Keratinocyte (primary cell): ENCODE measurements at regions not wholly inside any gene's neighbourhood (a gene's known extent, or its start where the extent isn't known, plus 50 kb on each side); places are given as distances from the start of the nearest gene placed in this dataset.

Source experiments
- DNase-seq: peaks from one replicate; pipeline ENCODE4 v3.0.0-alpha.2; 2011; ENCODE audit warnings: low read depth, missing footprints, low spot score
- FAIRE-seq: peaks from 2 replicates; lab custom pipeline; 2011; peaks lifted over from hg19 to GRCh38; lab: Jason Lieb, UNC
- H2AFZ ChIP-seq: 2 replicates; pipeline ENCODE4 v1.6.0; 2012; ENCODE audit warnings: low read length, control low read depth, inconsistent platforms; ENCODE audit not compliant: control insufficient read depth
- H3K27ac ChIP-seq: 2 replicates; pipeline ENCODE4 v1.5.1; 2011; ENCODE audit warnings: low read length; ENCODE audit not compliant: control insufficient read depth, insufficient read depth
- H3K27me3 ChIP-seq: 3 replicates; pipeline ENCODE4 v1.6.0; 2011; ENCODE audit warnings: low read length; ENCODE audit not compliant: control insufficient read depth, insufficient read depth; ENCODE audit errors: extremely low read depth
- H3K36me3 ChIP-seq, 2 experiments: 2 replicates in 1 of 2; 3 replicates in 1 of 2; pipeline ENCODE4 v1.5.1; 2011; ENCODE audit warnings: low read length in 2 of 2, mild to moderate bottlenecking in 1 of 2; ENCODE audit not compliant: control insufficient read depth in 2 of 2, insufficient read depth in 2 of 2; ENCODE audit errors: extremely low read depth in 1 of 2
- H3K4me1 ChIP-seq: 3 replicates; pipeline ENCODE4 v1.5.1; 2011; ENCODE audit warnings: low read length; ENCODE audit not compliant: control insufficient read depth, insufficient read depth; ENCODE audit errors: extremely low read depth
- H3K4me2 ChIP-seq: 3 replicates; pipeline ENCODE4 v1.6.0; 2011; ENCODE audit warnings: low read depth, low read length; ENCODE audit not compliant: control insufficient read depth, insufficient read depth; ENCODE audit errors: extremely low read depth
- H3K4me3 ChIP-seq, 3 experiments: fragments of 200-600 bp in 1 of 3; sonication (generic) in 1 of 3; 2 replicates in 2 of 3; 3 replicates in 1 of 3; pipeline ENCODE4 v1.5.1; 2011 to 2016; ENCODE audit warnings: low read length in 3 of 3, mild to moderate bottlenecking in 3 of 3, control low read depth in 2 of 3, inconsistent platforms in 1 of 3, low read depth in 1 of 3, mixed read lengths in 1 of 3, mixed run types in 1 of 3, moderate library complexity in 1 of 3; ENCODE audit not compliant: control insufficient read depth in 2 of 3, insufficient read depth in 2 of 3; ENCODE audit errors: extremely low read depth in 1 of 3
- H3K79me2 ChIP-seq: 2 replicates; pipeline ENCODE4 v1.6.0; 2012; ENCODE audit warnings: low read length; ENCODE audit not compliant: control insufficient read depth, insufficient read depth
- H3K9ac ChIP-seq: 3 replicates; pipeline ENCODE4 v1.6.0; 2011; ENCODE audit warnings: low read length; ENCODE audit not compliant: control insufficient read depth, insufficient read depth; ENCODE audit errors: extremely low read depth
- H3K9me1 ChIP-seq: 3 replicates; pipeline ENCODE4 v1.6.0; 2011; ENCODE audit warnings: low read length; ENCODE audit not compliant: control insufficient read depth, insufficient read depth; ENCODE audit errors: extremely low read depth
- H3K9me3 ChIP-seq: 2 replicates; pipeline ENCODE4 v1.5.1; 2012; ENCODE audit warnings: low read depth, low read length; ENCODE audit not compliant: control insufficient read depth
- H4K20me1 ChIP-seq: 3 replicates; pipeline ENCODE4 v1.6.0; 2011; ENCODE audit warnings: low read length; ENCODE audit not compliant: control insufficient read depth, insufficient read depth; ENCODE audit errors: extremely low read depth
- EZH2 ChIP-seq: IDR thresholded peaks from one replicate; pipeline ENCODE4 v1.6.1; 2012; ENCODE audit warnings: inconsistent platforms, mild to moderate bottlenecking, low read length, moderate library complexity
- dilution Hi-C: fragments of 300-500 bp; cut with MboI; formaldehyde crosslinking; loops from one replicate; pipeline ENCODE4 v1.7.0; 2020; ENCODE audit warnings: low sequenced_read_pairs; ENCODE audit not compliant: extremely low pct_ligation_motif_present
- TF ChIP-seq, protein P1 (sequence below), 3 experiments: IDR thresholded peaks in 1 of 3; conservative IDR thresholded peaks in 1 of 3; optimal IDR thresholded peaks in 1 of 3; 2 replicates in 2 of 3; 3 replicates in 1 of 3; pipeline versions ENCODE3 to v1.5.1; 2011; ENCODE audit warnings: low read length in 3 of 3, mild to moderate bottlenecking in 3 of 3, moderate library complexity in 2 of 3, control low read depth in 1 of 3, inconsistent platforms in 1 of 3; ENCODE audit not compliant: insufficient read depth in 2 of 3; ENCODE audit errors: extremely low read depth in 1 of 3

DNA sequence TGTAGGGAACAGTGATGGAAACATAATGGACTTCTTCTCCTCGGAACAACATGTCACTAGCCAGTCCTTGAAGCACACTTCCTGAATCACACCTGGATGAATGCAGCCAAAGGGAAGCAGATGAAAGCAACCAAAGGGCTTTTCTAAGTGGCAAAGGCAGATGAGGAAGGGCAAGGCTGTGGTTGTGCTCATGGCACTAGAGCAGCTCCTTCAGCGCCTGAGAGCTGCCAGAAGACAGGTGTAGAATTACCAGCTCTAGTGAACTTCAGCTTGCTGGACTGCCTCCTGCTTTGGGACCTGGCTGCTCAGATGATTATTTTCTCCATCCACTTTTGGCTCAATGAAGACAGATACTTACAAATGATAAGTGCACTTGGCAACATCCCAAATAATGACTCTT lies 1372.1 kb upstream of the SEL1L start:
- Histone ChIP-seq H3K4me1 (no peaks in the 10 kb centered on the region), H3K9ac (no peak overlapping the region), H3K27me3 (no peaks in the 10 kb centered on the region), H2AFZ (no peak overlapping the region), H3K4me3 (no peak overlapping the region), H4K20me1 (no peaks in the 10 kb centered on the region), H3K27ac (no peak overlapping the region), H3K36me3 (no peaks in the 10 kb centered on the region), H3K79me2 (no peaks in the 10 kb centered on the region), H3K9me1 (no peaks in the 10 kb centered on the region), H3K4me2 (no peak overlapping the region), H3K9me3 (no peaks in the 10 kb centered on the region)
- TF ChIP-seq EZH2 = no peak
- TF ChIP-seq, protein P1, sequence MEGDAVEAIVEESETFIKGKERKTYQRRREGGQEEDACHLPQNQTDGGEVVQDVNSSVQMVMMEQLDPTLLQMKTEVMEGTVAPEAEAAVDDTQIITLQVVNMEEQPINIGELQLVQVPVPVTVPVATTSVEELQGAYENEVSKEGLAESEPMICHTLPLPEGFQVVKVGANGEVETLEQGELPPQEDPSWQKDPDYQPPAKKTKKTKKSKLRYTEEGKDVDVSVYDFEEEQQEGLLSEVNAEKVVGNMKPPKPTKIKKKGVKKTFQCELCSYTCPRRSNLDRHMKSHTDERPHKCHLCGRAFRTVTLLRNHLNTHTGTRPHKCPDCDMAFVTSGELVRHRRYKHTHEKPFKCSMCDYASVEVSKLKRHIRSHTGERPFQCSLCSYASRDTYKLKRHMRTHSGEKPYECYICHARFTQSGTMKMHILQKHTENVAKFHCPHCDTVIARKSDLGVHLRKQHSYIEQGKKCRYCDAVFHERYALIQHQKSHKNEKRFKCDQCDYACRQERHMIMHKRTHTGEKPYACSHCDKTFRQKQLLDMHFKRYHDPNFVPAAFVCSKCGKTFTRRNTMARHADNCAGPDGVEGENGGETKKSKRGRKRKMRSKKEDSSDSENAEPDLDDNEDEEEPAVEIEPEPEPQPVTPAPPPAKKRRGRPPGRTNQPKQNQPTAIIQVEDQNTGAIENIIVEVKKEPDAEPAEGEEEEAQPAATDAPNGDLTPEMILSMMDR (optimal IDR thresholded peaks at IDR 0.05 in 1 of 3, IDR thresholded peaks at IDR 0.05 in 1 of 3, conservative IDR thresholded peaks at IDR 0.05 in 1 of 3; ENCODE audit: extremely low read depth in 1 of 3, insufficient read depth in 2 of 3, low read length in 3 of 3) = no peak
- FAIRE-seq (no peak), DNase-seq (no peak)
- dilution Hi-C loops = no loop called here

DNA sequence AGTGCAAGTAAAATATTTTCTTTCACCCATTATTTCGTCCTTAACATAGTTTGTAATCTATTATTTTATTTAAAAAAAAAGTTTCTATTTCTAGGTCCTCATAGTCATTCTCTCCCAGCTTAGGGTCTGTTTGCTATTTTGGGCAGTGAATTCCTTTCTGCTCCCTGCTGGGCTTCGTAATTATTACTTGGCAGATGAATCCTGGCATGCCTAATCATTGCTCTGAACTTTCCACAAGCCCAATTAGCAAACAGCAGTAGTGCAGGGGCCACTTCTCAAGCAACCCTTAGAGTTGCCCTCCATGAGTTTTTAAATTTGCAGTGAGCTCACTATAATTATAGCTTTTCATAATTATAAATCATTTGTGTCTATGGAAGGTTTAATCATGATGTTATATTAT lies 1378.3 kb upstream of the SEL1L start:
- no peak for FAIRE-seq
- Histone ChIP-seq H2AFZ (no peak overlapping the region), H3K9me1 (no peaks in the 10 kb centered on the region), H3K4me3 (no peak overlapping the region), H3K9me3 (no peaks in the 10 kb centered on the region), H3K4me2 (no peak overlapping the region), H3K79me2 (no peaks in the 10 kb centered on the region), H3K36me3 (no peaks in the 10 kb centered on the region), H3K9ac (no peak overlapping the region), H3K27me3 (no peaks in the 10 kb centered on the region), H4K20me1 (no peaks in the 10 kb centered on the region), H3K27ac (no peak overlapping the region), H3K4me1 (no peaks in the 10 kb centered on the region)
- TF ChIP-seq EZH2 = no peak
- TF ChIP-seq, protein P1 (optimal IDR thresholded peaks at IDR 0.05 in 1 of 3, IDR thresholded peaks at IDR 0.05 in 1 of 3, conservative IDR thresholded peaks at IDR 0.05 in 1 of 3; ENCODE audit: extremely low read depth in 1 of 3, insufficient read depth in 2 of 3, low read length in 3 of 3) = no peak
- dilution Hi-C loops = no loop called here
- DNase-seq = no peak
